HEK293 (cell line): ENCODE measurements at regions not wholly inside any gene's neighbourhood (a gene's known extent, or its start where the extent isn't known, plus 50 kb on each side); places are given as distances from the start of the nearest gene placed in this dataset.

Experiments
- CTCF ChIA-PET: fragments of 350-600 bp; formaldehyde crosslinking; extraction: SDS; loops from one replicate; lab custom pipeline; 2021; ENCODE audit warnings: antibody characterized with exemption; lab: Yijun Ruan, JAX
- POLR2A ChIA-PET: fragments of 300-600 bp; formaldehyde crosslinking; extraction: SDS; loops from one replicate; lab custom pipeline; 2020; ENCODE audit warnings: antibody characterized with exemption, inconsistent platforms; lab: Yijun Ruan, JAX
- H3K27ac ChIP-seq: fragments of 200-500 bp; sonication (Bioruptor generic); 2 replicates; pipeline ENCODE4 v1.5.1; 2014; ENCODE audit warnings: low read depth, low read length, control low read depth, inconsistent platforms; ENCODE audit errors: extremely low read depth
- H3K36me3 ChIP-seq, 2 experiments: fragments of 200-500 bp in 1 of 2; sonication (Bioruptor generic) in 1 of 2; 1 replicate in 1 of 2; 2 replicates in 1 of 2; pipeline ENCODE4 v1.5.1; 2014 to 2017; ENCODE audit warnings: inconsistent platforms in 2 of 2, low read length in 2 of 2; ENCODE audit not compliant: control insufficient read depth in 2 of 2, insufficient read depth in 1 of 2
- H3K4me1 ChIP-seq: fragments of 200-500 bp; sonication (Bioruptor generic); 2 replicates; pipeline ENCODE4 v1.5.1; 2014; ENCODE audit warnings: mild to moderate bottlenecking, low read length, inconsistent platforms; ENCODE audit not compliant: control insufficient read depth, insufficient read depth
- H3K4me3 ChIP-seq: 2 replicates; pipeline ENCODE4 v1.5.1; 2011; ENCODE audit warnings: low read depth, mild to moderate bottlenecking, control low read depth, low read length, moderate library complexity
- H3K9me3 ChIP-seq: fragments of 200-500 bp; sonication (Bioruptor generic); 2 replicates; pipeline ENCODE4 v1.5.1; 2014; ENCODE audit warnings: low read depth, low read length, inconsistent platforms; ENCODE audit not compliant: control insufficient read depth, insufficient read depth
- AEBP2 ChIP-seq: fragments of 450-650 bp; formaldehyde crosslinking; IDR thresholded peaks from 2 replicates; pipeline ENCODE4 v1.5.1; 2016; ENCODE audit warnings: missing biosample characterization, missing genetic modification characterization, borderline replicate concordance
- FEZF1 ChIP-seq: fragments of 450-650 bp; formaldehyde crosslinking; IDR thresholded peaks from 2 replicates; pipeline ENCODE4 v1.5.1; 2016; ENCODE audit warnings: missing biosample characterization, missing genetic modification characterization
- GLI2 ChIP-seq: fragments of 450-650 bp; formaldehyde crosslinking; IDR thresholded peaks from 2 replicates; pipeline ENCODE4; 2017; ENCODE audit warnings: missing biosample characterization, missing genetic modification characterization, low read depth, borderline replicate concordance
- HOXC10 ChIP-seq: sonication (generic); formaldehyde crosslinking; IDR thresholded peaks from 2 replicates; pipeline ENCODE4 v1.8.1; 2023; ENCODE audit warnings: mild to moderate bottlenecking, missing genetic modification reagents
- IKZF3 ChIP-seq: fragments of 450-650 bp; IDR thresholded peaks from 2 replicates; pipeline ENCODE4 v1.5.0; 2018; ENCODE audit warnings: missing biosample characterization, mild to moderate bottlenecking, missing genetic modification characterization, moderate library complexity
- KLF16 ChIP-seq: fragments of 450-650 bp; formaldehyde crosslinking; IDR thresholded peaks from 2 replicates; pipeline ENCODE4 v1.5.1; 2017; ENCODE audit warnings: missing biosample characterization, missing genetic modification characterization
- MYNN ChIP-seq: fragments of 450-650 bp; formaldehyde crosslinking; IDR thresholded peaks from 2 replicates; pipeline ENCODE4 v1.5.1; 2016; ENCODE audit warnings: missing biosample characterization, missing genetic modification characterization, borderline replicate concordance
- OVOL3 ChIP-seq: fragments of 450-650 bp; formaldehyde crosslinking; IDR thresholded peaks from 2 replicates; pipeline ENCODE4 v1.5.1; 2016; ENCODE audit warnings: missing biosample characterization, missing genetic modification characterization
- ZBTB6 ChIP-seq: fragments of 450-650 bp; formaldehyde crosslinking; IDR thresholded peaks from 2 replicates; pipeline ENCODE4 v1.5.1; 2017; ENCODE audit warnings: missing biosample characterization, missing genetic modification characterization
- ZBTB8A ChIP-seq: fragments of 450-650 bp; formaldehyde crosslinking; IDR thresholded peaks from 2 replicates; pipeline ENCODE4 v1.5.1; 2016; ENCODE audit warnings: missing biosample characterization, missing genetic modification characterization
- ZIC2 ChIP-seq: fragments of 450-650 bp; formaldehyde crosslinking; IDR thresholded peaks from 2 replicates; pipeline ENCODE4 v1.5.1; 2016; ENCODE audit warnings: missing biosample characterization, missing genetic modification characterization
- ZNF10 ChIP-seq: fragments of 450-650 bp; formaldehyde crosslinking; IDR thresholded peaks from 2 replicates; pipeline ENCODE4 v1.5.1; 2017; ENCODE audit warnings: missing biosample characterization, missing genetic modification characterization
- ZNF155 ChIP-seq: fragments of 450-650 bp; formaldehyde crosslinking; IDR thresholded peaks from 2 replicates; pipeline ENCODE4 v1.5.1; 2016; ENCODE audit warnings: missing biosample characterization, missing genetic modification characterization
- ZNF221 ChIP-seq: fragments of 450-650 bp; formaldehyde crosslinking; IDR thresholded peaks from 2 replicates; pipeline ENCODE4 v1.5.1; 2017; ENCODE audit warnings: missing biosample characterization, missing genetic modification characterization, borderline replicate concordance
- ZNF26 ChIP-seq: fragments of 450-650 bp; formaldehyde crosslinking; IDR thresholded peaks from 2 replicates; pipeline ENCODE4 v1.5.1; 2016; ENCODE audit warnings: missing biosample characterization, missing genetic modification characterization
- ZNF398 ChIP-seq: fragments of 450-650 bp; formaldehyde crosslinking; IDR thresholded peaks from 2 replicates; pipeline ENCODE4 v1.5.1; 2017; ENCODE audit warnings: missing biosample characterization, missing genetic modification characterization
- ZNF423 ChIP-seq: fragments of 450-650 bp; formaldehyde crosslinking; IDR thresholded peaks from 2 replicates; pipeline ENCODE4 v1.5.1; 2016; ENCODE audit warnings: missing biosample characterization, missing genetic modification characterization
- ZNF529 ChIP-seq: fragments of 450-650 bp; formaldehyde crosslinking; IDR thresholded peaks from 2 replicates; pipeline ENCODE4 v1.5.1; 2017; ENCODE audit warnings: missing genetic modification characterization, missing biosample characterization; ENCODE audit not compliant: insufficient replicate concordance
- ZNF670 ChIP-seq: fragments of 450-650 bp; formaldehyde crosslinking; IDR thresholded peaks from 2 replicates; pipeline ENCODE4 v1.5.1; 2016; ENCODE audit warnings: missing biosample characterization, missing genetic modification characterization, low read depth
- ZNF692 ChIP-seq: fragments of 450-650 bp; formaldehyde crosslinking; IDR thresholded peaks from 2 replicates; pipeline ENCODE4 v1.5.1; 2016; ENCODE audit warnings: missing biosample characterization, missing genetic modification characterization
- ZNF791 ChIP-seq: fragments of 450-650 bp; formaldehyde crosslinking; IDR thresholded peaks from 2 replicates; pipeline ENCODE4 v1.5.1; 2016; ENCODE audit warnings: missing biosample characterization, missing genetic modification characterization
- TF ChIP-seq, protein P1 (sequence below): fragments of 450-650 bp; formaldehyde crosslinking; IDR thresholded peaks from 2 replicates; pipeline ENCODE4 v1.5.1; 2016; ENCODE audit warnings: missing biosample characterization, missing genetic modification characterization
- TF ChIP-seq, protein P2 (sequence below): fragments of 450-650 bp; formaldehyde crosslinking; IDR thresholded peaks from 2 replicates; pipeline ENCODE4 v1.5.1; 2017; ENCODE audit warnings: missing biosample characterization, mild to moderate bottlenecking, missing genetic modification characterization, moderate library complexity

- H3K9me3 ChIP-seq = no peaks in the 10 kb centered on the region
- H3K4me1 ChIP-seq = no peaks in the 10 kb centered on the region
- H3K4me3 ChIP-seq = no peak overlapping the region
- no peak overlapping the region for H3K27ac ChIP-seq
- no peaks in the 10 kb centered on the region for H3K36me3 ChIP-seq
- CTCF ChIA-PET = interaction anchor here (1.1 kb wide), 1 partner anchor 326 kb away, joined by 3 read pairs; no protein-coding TSS in a partner anchor
- TF ChIP-seq ZNF10 (tag by site-specific recombination) (no peak), HOXC10 (no peak), OVOL3 (tag by site-specific recombination) (no peak), ZNF423 (tag by site-specific recombination) (no peak), ZNF670 (no peak), ZNF398 (no peak), FEZF1 (tag by site-specific recombination) (no peak), ZBTB8A (tag by site-specific recombination) (no peak), ZNF155 (tag by site-specific recombination) (no peak), ZNF26 (tag by site-specific recombination) (no peak), ZNF791 (tag by site-specific recombination) (no peak)
- POLR2A ChIA-PET = no interaction called here
Observed at GRCh38 chr2:129422028-129422427, 557.4 kb upstream of the RAB6C start.

- POLR2A ChIA-PET = no interaction called here
- no peaks in the 10 kb centered on the region for H3K36me3 ChIP-seq
- no peaks in the 10 kb centered on the region for H3K9me3 ChIP-seq
- TF ChIP-seq, protein P1, sequence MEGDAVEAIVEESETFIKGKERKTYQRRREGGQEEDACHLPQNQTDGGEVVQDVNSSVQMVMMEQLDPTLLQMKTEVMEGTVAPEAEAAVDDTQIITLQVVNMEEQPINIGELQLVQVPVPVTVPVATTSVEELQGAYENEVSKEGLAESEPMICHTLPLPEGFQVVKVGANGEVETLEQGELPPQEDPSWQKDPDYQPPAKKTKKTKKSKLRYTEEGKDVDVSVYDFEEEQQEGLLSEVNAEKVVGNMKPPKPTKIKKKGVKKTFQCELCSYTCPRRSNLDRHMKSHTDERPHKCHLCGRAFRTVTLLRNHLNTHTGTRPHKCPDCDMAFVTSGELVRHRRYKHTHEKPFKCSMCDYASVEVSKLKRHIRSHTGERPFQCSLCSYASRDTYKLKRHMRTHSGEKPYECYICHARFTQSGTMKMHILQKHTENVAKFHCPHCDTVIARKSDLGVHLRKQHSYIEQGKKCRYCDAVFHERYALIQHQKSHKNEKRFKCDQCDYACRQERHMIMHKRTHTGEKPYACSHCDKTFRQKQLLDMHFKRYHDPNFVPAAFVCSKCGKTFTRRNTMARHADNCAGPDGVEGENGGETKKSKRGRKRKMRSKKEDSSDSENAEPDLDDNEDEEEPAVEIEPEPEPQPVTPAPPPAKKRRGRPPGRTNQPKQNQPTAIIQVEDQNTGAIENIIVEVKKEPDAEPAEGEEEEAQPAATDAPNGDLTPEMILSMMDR (tag by site-specific recombination) = no peak
- TF ChIP-seq ZIC2 (no peak), ZNF221 (tag by site-specific recombination) (no peak), IKZF3 (no peak), AEBP2 (tag by site-specific recombination) (no peak), FEZF1 (tag by site-specific recombination) (no peak), ZBTB6 (no peak), MYNN (tag by site-specific recombination) (no peak), ZNF692 (tag by site-specific recombination) (no peak), GLI2 (no peak), KLF16 (tag by site-specific recombination) (no peak), ZNF529 (tag by site-specific recombination) (no peak)
- TF ChIP-seq, protein P2, sequence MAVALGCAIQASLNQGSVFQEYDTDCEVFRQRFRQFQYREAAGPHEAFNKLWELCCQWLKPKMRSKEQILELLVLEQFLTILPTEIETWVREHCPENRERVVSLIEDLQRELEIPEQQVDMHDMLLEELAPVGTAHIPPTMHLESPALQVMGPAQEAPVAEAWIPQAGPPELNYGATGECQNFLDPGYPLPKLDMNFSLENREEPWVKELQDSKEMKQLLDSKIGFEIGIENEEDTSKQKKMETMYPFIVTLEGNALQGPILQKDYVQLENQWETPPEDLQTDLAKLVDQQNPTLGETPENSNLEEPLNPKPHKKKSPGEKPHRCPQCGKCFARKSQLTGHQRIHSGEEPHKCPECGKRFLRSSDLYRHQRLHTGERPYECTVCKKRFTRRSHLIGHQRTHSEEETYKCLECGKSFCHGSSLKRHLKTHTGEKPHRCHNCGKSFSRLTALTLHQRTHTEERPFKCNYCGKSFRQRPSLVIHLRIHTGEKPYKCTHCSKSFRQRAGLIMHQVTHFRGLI (tag by site-specific recombination) = no peak
- H3K4me3 ChIP-seq = no peak overlapping the region
- no peak overlapping the region for H3K27ac ChIP-seq
- H3K4me1 ChIP-seq = no peaks in the 10 kb centered on the region
- CTCF ChIA-PET = no interaction called here
Observed at GRCh38 chr2:129428086-129428660, 551.3 kb upstream of the RAB6C start.
